ENCODE measurements at regions not wholly inside any gene's neighbourhood (a gene's known extent, or its start where the extent isn't known, plus 50 kb on each side); places are given as distances from the start of the nearest gene placed in this dataset.

DNA sequence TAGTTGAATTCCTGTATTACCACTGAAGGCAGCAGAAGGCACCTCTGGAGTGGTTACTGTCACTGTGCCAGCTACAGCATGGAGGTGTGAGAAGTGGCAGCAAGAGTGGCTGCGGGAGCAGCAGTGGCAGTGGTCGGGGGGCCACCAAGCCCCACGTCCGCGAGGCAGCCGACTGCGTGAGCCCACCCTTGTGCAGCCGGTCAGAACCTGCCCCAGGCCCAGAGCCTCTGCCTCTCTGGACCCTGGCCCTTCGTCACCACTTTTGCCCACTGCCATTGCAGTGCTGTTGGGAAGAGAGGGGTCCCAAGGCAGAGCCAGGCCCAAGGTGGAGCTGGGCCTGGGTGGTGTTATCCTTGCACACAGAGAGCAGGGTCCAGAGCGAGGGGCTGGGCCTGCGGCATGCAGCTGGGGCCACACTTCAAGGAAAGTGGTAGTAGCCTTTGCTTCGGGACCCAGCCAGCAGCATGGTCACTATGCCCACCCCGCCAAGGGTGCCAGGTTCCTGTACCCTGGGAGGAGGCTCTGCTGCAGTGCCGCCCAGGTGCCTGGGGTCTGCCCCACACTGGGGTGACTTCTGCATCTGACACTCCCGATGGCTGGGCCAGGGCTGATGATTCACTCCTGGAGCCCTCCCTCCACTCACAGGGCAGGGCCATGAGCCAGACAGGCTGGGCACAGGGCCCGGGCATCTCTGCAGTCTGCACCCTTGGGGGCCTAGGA, 450.1 kb upstream of the LRATD1 start:
- no peak for DNase-seq (ENCODE audit: low read depth)

DNA sequence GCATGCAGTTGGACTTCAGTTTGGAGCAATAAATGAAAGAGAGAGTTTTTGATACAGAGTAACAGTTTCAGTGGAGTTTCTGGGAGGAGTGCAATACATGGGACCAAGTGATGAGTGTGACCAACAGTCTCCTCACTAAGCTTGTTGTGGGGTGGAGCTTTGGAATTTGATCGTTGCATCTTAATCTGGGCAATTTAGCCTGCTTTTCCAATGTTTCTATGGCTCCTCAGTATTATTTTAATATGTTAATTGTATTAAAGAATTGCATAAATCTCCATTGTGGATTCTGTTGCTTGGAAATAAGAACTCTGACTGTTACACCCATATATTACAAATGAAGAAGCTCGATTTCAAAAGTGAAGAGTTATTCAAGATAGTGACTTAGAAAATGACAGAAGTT, 446.6 kb upstream of the LRATD1 start:
- DNase-seq (ENCODE audit: low read depth), result no peak

DNA sequence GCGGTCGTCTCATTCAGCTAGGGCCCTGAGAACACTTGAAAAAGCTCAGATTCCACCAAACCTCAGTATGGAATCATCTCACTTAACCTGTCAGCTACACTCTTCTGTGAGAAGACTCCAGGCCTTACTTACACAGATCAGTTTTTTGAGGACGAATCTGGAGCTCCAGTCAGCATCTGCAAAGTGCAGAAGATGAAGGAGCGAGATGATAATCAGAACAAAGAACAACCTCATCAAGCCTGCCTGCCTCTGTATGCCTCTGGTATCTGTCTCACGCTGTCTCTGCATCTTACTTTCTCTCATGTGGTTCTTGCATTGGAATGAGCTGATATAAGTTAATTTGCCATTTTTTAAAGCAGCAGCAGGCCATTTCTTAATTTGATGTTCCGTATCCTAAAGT, 444.1 kb upstream of the LRATD1 start:
- no peak for DNase-seq (ENCODE audit: low read depth)

DNA sequence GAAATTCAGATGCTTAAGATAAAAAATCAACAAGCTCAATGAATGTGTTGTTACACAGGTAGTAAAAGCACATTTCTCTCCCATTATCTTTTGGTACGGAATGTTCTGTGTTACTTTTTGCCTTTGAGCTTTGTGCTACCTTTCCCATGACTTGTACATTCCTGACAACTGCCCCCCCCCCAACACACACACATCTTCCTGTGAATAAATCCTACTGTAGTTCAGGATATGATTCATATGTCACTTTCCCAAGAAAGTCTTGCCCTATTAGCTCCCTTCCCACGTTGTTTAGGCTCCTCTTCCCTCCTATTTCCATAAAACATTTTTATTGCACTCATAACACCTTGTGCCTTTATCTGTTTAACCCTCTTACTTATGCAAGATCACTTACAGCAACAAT, 442.6 kb upstream of the LRATD1 start:
- DNase-seq (ENCODE audit: low read depth), result peak; percentile 80

GRCh38 chr2:14194233-14194632, 438.3 kb upstream of the LRATD1 start:
- DNase-seq (ENCODE audit: low read depth), result no peak

DNA sequence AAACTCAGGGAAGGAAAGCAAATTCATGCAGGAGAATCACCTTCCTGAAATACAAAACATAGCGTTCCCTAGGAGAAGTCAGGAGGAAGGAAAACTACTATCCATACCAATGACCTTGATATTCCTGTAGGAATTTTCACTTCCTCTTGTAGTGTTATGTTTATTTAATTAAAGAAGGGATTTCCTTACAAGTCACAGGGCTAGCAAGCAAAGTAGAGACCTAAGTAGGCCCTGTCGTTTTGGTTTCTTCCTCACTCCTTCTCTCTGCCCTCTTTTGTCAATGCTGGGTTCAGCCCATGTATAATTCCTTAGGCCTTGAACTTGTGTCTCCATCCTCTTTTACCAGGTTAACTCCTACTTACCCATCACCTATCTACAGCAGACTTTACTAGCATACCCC, 435.2 kb upstream of the LRATD1 start:
- DNase-seq (ENCODE audit: low read depth), result no peak

GRCh38 chr2:14199040-14199439, 433.5 kb upstream of the LRATD1 start:
- DNase-seq (ENCODE audit: low read depth), result peak; percentile 70

DNA sequence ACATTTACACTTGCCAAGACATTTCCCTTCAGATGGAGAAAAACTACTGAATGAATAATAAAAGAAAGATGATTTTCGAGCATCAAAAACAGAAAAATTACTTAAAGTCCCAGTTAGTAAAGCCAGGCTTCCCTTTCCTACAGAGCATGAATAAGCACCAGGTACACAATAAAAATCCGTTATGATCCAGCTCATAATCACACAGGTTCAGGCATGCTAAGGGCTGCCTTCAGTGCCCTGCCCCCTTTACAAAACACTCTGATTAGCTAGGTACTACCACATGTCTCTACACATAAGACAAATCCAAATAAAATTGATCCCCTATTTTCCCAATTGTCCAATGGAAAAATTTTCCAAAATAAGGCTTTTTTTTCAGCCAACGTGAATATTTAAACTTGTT, 413.2 kb upstream of the LRATD1 start:
- DNase-seq (ENCODE audit: low read depth), result no peak

DNA sequence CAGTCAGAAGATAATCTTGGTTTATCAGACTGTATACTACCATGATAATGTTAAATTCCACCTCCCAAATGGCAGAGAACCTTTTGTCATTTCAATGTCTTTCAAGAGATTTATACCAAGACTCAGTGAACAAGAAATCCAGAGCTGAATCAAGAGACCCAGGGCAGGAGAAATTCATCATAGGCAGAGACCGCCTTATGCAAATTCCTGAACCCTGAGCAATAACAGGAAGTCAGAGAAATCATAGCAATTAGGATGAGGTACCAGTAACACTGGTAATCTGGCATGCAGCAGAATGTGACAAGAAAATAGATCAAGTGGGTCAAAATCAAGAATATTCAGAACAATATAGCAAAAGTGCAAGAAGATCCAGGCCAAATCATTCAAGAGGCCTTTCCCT, 412.4 kb upstream of the LRATD1 start:
- peak; percentile 69 for DNase-seq (ENCODE audit: low read depth)

DNA sequence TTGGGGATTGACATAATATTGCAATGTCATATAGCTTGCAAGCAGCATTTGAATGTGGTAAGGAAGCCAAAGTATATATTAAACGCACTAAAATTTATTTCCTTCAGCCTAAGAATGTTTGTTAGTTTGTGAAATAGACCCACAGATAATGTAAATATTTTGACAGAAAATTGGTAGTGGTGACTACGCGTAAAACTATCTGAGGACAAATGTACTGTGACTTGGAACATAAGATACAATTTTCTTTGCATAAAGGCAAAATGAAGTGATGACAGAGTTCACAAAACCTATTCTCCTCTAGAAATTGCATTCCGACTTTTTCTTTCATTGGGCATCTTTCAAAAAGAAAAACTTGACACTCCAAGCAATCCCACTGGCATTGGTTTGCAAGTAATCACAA, 411.1 kb upstream of the LRATD1 start:
- no peak for DNase-seq (ENCODE audit: low read depth)

DNA sequence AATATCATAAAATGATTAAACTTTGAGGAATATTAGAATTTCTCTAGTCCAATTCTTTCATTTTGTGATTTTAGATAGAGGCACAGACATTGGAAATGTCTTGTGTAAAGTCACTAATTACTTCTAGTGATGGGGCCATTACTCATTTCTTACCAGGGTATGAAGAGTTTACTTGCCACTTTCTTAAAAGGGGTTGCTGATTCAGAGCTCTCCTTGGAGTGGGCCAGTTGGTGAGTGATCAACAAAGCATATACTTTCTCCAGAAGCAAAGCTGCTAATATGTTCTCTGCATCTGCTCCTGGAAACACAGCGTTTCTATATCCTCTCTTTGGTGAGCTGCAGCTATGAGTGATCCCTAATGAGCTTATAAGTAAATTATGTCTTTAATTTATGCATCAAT, 408.9 kb upstream of the LRATD1 start:
- DNase-seq (ENCODE audit: low read depth), result peak; percentile 25

DNA sequence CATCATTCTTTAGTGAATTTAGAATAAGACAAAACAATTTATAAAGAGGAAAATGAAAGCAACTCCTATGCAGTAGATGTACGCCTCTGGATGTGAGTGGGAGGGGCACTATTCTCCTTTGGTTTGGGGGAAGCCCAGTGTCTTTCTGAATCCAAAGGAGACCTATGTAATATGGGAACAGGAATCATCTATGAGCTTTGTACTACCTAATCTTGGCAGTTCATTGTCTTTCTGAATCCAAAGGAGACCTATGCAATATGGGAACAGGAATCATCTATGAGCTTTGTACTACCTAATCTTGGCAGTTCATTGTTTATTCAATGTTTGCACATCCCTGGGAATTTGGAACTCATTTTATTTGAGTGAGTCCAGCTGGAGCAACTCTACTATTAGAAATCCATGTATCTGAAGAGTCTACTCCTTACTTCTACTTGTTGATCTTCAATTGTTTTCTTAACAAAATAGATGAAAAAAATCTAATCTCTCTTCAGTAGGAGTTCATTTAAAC, 401.1 kb upstream of the LRATD1 start:
- DNase-seq (ENCODE audit: low read depth), result no peak

DNA sequence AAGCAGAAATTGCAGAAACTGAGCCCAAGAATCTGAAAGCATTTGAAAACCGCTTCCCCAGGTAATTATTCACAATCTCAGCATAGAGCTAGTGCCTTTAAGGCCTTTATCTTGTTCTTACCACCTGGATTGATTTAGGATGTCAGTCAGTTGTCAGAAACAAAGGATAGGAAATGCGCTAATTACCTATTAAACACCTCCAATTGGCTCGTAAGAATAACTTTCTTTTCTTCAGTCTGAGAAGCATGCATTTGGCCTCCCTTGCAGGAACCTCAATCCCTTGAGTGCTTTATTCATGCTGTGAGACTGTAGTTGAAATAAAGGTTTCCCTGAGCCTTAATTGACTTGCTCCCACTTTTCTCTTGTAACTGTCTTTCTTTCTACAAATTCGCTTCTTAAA, 400.3 kb upstream of the LRATD1 start:
- DNase-seq (ENCODE audit: low read depth), result no peak

GRCh38 chr2:14234911-14235310, 397.6 kb upstream of the LRATD1 start:
- DNase-seq (ENCODE audit: low read depth), result no peak

DNA sequence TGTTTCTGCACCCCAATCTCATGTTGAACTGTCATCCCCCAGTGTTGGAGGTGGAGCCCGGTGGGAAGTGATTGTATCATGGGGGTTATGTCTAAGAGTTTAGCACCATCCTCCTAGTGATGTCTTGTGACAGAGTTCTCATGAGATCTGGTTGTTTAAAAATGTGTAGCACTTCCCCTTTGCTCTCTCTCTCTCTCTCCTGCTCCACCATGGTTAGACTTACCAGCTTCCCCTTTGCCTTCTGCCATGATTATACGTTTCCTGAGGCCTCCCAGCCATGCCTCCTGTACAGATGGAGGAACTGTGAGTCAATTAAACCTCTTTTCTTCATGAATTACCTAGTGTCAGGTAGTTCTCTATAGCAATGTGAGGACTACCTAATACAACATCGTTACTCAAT, 396.9 kb upstream of the LRATD1 start:
- DNase-seq (ENCODE audit: low read depth), result no peak

GRCh38 chr2:14237902-14238301, 394.6 kb upstream of the LRATD1 start:
- DNase-seq (ENCODE audit: low read depth), result no peak

DNA sequence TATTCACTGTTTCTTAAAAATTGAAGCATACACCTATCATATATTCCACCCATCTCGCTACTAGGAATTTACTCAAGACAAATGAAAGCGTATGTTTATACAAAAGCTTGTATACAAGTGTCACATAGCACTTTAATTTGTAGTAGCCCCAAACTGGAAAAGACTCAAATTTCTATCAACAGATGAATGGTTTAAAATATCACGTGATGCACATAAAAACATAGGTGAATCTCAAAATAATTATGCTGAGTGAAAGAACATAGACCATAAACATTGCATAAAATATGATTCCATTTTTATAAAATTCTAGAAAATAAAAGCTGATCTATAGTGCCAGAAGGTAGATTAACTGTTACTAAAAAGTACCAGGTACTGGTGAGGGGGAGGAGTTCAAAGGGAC, 392.9 kb upstream of the LRATD1 start:
- no peak for DNase-seq (ENCODE audit: low read depth)

DNA sequence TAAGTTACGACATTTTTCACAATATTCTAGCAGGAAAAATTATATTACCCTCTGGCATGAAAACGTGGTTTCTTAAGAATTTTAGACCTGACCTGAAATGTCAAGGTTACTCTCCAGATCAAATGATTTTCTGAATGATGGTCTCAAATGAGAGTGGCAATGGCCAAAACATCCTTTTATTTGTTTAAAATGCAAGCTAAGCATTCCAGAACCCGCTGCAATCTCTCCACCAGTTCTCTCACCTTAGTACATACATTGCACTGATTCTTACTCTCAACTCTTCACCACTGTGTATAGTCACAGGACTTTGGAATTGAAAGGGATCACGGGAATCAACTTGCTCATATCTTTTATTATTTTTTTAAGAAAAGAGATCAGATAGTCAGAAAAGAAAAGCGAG, 391.6 kb upstream of the LRATD1 start:
- DNase-seq (ENCODE audit: low read depth), result no peak

DNA sequence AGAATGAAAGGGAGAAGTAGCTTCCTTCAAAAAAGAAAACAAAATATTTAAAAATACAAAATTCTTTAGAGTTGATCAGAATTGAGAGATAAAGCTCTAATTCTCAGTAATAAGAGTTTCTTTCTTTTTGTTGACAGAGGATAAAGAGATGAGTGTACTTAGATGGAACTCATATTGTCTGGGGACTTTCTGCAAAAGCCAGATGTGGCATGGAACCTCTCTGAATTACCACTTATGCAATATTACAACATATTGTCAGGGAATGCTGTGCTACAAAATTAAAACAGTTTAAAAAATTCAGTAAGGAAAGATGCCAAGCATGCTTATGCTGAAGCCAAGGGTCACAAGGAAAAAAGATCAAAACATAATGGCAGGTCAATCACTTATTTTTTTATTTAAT, 386.6 kb upstream of the LRATD1 start:
- DNase-seq (ENCODE audit: low read depth), result no peak

DNA sequence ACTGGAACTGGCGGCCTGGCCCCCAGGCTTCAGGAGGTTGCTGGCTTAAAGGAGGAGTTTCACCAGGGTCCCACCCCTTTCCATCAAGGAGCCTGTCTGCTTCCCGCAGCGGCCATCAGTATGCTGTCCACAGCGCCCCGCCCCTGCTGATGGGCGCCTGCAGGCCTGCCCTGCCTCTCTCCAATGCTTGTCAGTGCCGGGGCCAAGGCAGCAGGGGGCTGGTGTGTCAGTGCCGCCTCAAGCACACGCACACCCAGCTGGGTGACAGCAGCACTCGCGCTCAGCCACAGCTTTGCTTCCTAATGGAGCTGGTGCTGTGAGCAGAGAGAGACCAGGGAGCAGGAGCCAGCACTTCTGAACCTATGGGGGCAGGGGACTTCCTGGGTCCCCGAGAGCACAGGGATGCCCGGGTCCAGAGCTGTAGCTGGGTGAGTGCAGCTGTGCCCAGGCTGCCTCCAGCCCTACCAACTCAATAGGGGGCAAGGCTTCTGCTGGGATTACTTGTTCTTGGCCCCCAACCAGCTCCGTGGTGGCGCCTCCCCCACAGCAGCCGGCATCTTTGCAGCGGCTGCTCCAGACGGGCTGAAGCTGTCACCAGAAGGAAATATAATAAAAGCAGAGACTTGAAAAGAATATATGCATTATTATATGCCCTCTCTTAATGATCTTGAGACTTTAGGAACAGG, 377.2 kb upstream of the LRATD1 start:
- no peak for DNase-seq (ENCODE audit: low read depth)

GRCh38 chr2:14256890-14257289, 375.6 kb upstream of the LRATD1 start:
- peak; percentile 53 for DNase-seq (ENCODE audit: low read depth)

- peak; percentile 50 for DNase-seq (ENCODE audit: low read depth)
These were observed 374.6 kb upstream of the LRATD1 start for GRCh38 chr2:14257801-14258507.

GRCh38 chr2:14261771-14262170, 370.7 kb upstream of the LRATD1 start:
- peak; percentile 22 for DNase-seq (ENCODE audit: low read depth)

All from ELR (cell line).